ENCODE measurements at regions not wholly inside any gene's neighbourhood (a gene's known extent, or its start where the extent isn't known, plus 50 kb on each side); places are given as distances from the start of the nearest gene placed in this dataset.

DNA sequence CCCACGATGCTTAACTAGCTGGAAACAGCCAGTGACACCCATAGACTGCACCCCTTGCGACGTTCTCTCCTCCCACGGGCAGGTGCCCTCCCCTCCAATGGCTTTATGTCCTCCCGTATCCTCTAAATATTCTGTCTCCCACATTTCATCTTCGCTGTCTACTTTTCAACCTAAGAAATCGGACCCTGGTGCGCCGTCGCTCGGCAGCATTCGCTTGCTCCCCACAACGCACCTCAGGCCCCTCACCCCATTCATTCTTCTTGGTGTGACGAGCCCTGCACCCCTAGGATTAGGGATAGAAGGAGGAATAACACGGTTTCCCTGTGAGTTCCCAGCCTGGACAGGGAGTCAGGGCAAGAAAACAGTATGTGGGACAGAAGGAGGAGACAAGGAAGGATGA, 74.3 kb upstream of the FOXQ1 start:
- POLR2A ChIA-PET = no interaction called here
- Mint-ChIP-seq H3K27ac (no peak overlapping the region), H3K27me3 (ENCODE audit: low read depth) (peaks cover 2% of the 10 kb centered on the region; the same call in 1 of the 2 replicates), H3K4me1 (peaks cover 11% of the 10 kb centered on the region), H3K4me3 (no peak overlapping the region), H3K9me3 (no peaks in the 10 kb centered on the region), H3K36me3 (no peaks in the 10 kb centered on the region)
- ATAC-seq (no peak), DNase-seq (ENCODE audit: low spot score) (no peak)
- TF ChIP-seq TCF7 (CRISPR knock-in tag; IDR thresholded peaks at IDR 0.05; ENCODE audit: low read depth) (no peak), SOX15 (CRISPR knock-in tag; IDR thresholded peaks at IDR 0.05) (no peak), ZNF138 (CRISPR knock-in tag; conservative IDR thresholded peaks at IDR 0.05) (no peak), SMAD4 (CRISPR knock-in tag; IDR thresholded peaks at IDR 0.05) (no peak), IRF1 (CRISPR knock-in tag; IDR thresholded peaks at IDR 0.05) (no peak), JUN (CRISPR knock-in tag; IDR thresholded peaks at IDR 0.05) (no peak), ELF4 (CRISPR knock-in tag; IDR thresholded peaks at IDR 0.05; ENCODE audit: low read depth) (no peak), ESRRA (CRISPR knock-in tag; IDR thresholded peaks at IDR 0.05; ENCODE audit: borderline replicate concordance) (no peak)
- TF ChIP-seq, protein P1, sequence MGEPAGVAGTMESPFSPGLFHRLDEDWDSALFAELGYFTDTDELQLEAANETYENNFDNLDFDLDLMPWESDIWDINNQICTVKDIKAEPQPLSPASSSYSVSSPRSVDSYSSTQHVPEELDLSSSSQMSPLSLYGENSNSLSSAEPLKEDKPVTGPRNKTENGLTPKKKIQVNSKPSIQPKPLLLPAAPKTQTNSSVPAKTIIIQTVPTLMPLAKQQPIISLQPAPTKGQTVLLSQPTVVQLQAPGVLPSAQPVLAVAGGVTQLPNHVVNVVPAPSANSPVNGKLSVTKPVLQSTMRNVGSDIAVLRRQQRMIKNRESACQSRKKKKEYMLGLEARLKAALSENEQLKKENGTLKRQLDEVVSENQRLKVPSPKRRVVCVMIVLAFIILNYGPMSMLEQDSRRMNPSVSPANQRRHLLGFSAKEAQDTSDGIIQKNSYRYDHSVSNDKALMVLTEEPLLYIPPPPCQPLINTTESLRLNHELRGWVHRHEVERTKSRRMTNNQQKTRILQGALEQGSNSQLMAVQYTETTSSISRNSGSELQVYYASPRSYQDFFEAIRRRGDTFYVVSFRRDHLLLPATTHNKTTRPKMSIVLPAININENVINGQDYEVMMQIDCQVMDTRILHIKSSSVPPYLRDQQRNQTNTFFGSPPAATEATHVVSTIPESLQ (CRISPR knock-in tag; IDR thresholded peaks at IDR 0.05) = no peak
- CTCF ChIA-PET = interaction anchor here (1.7 kb wide), 1 partner anchor 199 kb away, joined by 4 read pairs; no protein-coding TSS in a partner anchor

GRCh38 chr6:1235825-1236224, 76.1 kb upstream of the FOXQ1 start:
- ChIA-PET POLR2A (no interaction called here), CTCF (no interaction called here)
- no peaks in the 10 kb centered on the region for H3K36me3 Mint-ChIP-seq
- 0 out of 2 replicates have a peak, but pooled peaks cover 3% of the 10 kb centered on the region for H3K4me1 Mint-ChIP-seq
- H3K4me3 Mint-ChIP-seq = no peak overlapping the region
- H3K27ac Mint-ChIP-seq = no peak overlapping the region
- peaks cover 2% of the 10 kb centered on the region; the same call in 1 of the 2 replicates for H3K27me3 Mint-ChIP-seq (ENCODE audit: low read depth)
- TF ChIP-seq TCF7 (CRISPR knock-in tag; IDR thresholded peaks at IDR 0.05; ENCODE audit: low read depth) (no peak), ATF2 (CRISPR knock-in tag; IDR thresholded peaks at IDR 0.05; ENCODE audit: borderline replicate concordance, low read depth) (no peak)
- TF ChIP-seq, protein P2, sequence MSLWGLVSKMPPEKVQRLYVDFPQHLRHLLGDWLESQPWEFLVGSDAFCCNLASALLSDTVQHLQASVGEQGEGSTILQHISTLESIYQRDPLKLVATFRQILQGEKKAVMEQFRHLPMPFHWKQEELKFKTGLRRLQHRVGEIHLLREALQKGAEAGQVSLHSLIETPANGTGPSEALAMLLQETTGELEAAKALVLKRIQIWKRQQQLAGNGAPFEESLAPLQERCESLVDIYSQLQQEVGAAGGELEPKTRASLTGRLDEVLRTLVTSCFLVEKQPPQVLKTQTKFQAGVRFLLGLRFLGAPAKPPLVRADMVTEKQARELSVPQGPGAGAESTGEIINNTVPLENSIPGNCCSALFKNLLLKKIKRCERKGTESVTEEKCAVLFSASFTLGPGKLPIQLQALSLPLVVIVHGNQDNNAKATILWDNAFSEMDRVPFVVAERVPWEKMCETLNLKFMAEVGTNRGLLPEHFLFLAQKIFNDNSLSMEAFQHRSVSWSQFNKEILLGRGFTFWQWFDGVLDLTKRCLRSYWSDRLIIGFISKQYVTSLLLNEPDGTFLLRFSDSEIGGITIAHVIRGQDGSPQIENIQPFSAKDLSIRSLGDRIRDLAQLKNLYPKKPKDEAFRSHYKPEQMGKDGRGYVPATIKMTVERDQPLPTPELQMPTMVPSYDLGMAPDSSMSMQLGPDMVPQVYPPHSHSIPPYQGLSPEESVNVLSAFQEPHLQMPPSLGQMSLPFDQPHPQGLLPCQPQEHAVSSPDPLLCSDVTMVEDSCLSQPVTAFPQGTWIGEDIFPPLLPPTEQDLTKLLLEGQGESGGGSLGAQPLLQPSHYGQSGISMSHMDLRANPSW (CRISPR knock-in tag; conservative IDR thresholded peaks at IDR 0.05; ENCODE audit: low read depth) = no peak
- ATAC-seq = no peak
- H3K9me3 Mint-ChIP-seq = no peaks in the 10 kb centered on the region
- DNase-seq (ENCODE audit: low spot score) = no peak

DNA sequence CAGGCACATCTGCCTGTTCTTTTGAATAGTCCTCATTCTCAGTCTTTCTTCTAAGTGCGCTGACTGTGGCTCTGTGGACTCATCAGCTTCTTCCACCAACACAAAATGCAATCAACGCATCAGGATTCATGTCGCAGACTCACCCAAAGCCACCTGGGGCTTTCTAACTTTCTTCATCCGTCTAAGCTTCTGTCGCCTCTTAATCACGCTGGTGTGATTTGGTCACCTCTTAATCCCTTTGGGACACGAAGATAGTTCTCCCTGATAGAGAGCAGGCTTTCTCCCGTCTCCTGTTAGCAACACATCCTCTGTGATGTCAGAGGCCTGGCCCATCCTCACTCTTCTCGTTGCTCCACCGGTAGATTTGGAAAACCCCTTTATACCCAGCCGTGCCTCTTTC, 78.0 kb upstream of the FOXQ1 start:
- Mint-ChIP-seq H3K27me3 (ENCODE audit: low read depth) (peaks cover 2% of the 10 kb centered on the region; the same call in 1 of the 2 replicates), H3K9me3 (no peaks in the 10 kb centered on the region), H3K4me1 (0 out of 2 replicates have a peak, but pooled peaks cover under 1% of the 10 kb centered on the region), H3K4me3 (no peak overlapping the region), H3K27ac (no peak overlapping the region), H3K36me3 (no peaks in the 10 kb centered on the region)
- CTCF ChIA-PET = no interaction called here
- POLR2A ChIA-PET = no interaction called here
- ATAC-seq (no peak), DNase-seq (ENCODE audit: low spot score) (no peak)
- TF ChIP-seq, protein P1 (CRISPR knock-in tag; IDR thresholded peaks at IDR 0.05) = no peak
- TF ChIP-seq, protein P3, sequence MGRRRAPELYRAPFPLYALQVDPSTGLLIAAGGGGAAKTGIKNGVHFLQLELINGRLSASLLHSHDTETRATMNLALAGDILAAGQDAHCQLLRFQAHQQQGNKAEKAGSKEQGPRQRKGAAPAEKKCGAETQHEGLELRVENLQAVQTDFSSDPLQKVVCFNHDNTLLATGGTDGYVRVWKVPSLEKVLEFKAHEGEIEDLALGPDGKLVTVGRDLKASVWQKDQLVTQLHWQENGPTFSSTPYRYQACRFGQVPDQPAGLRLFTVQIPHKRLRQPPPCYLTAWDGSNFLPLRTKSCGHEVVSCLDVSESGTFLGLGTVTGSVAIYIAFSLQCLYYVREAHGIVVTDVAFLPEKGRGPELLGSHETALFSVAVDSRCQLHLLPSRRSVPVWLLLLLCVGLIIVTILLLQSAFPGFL (CRISPR knock-in tag; IDR thresholded peaks at IDR 0.05; ENCODE audit: borderline replicate concordance) = no peak
- TF ChIP-seq, protein P4, sequence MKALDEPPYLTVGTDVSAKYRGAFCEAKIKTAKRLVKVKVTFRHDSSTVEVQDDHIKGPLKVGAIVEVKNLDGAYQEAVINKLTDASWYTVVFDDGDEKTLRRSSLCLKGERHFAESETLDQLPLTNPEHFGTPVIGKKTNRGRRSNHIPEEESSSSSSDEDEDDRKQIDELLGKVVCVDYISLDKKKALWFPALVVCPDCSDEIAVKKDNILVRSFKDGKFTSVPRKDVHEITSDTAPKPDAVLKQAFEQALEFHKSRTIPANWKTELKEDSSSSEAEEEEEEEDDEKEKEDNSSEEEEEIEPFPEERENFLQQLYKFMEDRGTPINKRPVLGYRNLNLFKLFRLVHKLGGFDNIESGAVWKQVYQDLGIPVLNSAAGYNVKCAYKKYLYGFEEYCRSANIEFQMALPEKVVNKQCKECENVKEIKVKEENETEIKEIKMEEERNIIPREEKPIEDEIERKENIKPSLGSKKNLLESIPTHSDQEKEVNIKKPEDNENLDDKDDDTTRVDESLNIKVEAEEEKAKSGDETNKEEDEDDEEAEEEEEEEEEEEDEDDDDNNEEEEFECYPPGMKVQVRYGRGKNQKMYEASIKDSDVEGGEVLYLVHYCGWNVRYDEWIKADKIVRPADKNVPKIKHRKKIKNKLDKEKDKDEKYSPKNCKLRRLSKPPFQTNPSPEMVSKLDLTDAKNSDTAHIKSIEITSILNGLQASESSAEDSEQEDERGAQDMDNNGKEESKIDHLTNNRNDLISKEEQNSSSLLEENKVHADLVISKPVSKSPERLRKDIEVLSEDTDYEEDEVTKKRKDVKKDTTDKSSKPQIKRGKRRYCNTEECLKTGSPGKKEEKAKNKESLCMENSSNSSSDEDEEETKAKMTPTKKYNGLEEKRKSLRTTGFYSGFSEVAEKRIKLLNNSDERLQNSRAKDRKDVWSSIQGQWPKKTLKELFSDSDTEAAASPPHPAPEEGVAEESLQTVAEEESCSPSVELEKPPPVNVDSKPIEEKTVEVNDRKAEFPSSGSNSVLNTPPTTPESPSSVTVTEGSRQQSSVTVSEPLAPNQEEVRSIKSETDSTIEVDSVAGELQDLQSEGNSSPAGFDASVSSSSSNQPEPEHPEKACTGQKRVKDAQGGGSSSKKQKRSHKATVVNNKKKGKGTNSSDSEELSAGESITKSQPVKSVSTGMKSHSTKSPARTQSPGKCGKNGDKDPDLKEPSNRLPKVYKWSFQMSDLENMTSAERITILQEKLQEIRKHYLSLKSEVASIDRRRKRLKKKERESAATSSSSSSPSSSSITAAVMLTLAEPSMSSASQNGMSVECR (CRISPR knock-in tag; IDR thresholded peaks at IDR 0.05; ENCODE audit: borderline replicate concordance) = no peak
- TF ChIP-seq ZNF121 (CRISPR knock-in tag; IDR thresholded peaks at IDR 0.05) (no peak), ZNF232 (CRISPR knock-in tag; IDR thresholded peaks at IDR 0.05) (no peak), SP1 (CRISPR knock-in tag; conservative IDR thresholded peaks at IDR 0.05) (no peak)
